Activated naive CD4-positive, alpha-beta T cell treated with anti-CD3 and anti-CD28 coated beads, Interleukin-2, amount 10 ng/mL, durations not matched to agents 7 days and 5 days (primary cell): ENCODE measurements at regions not wholly inside any gene's neighbourhood (a gene's known extent, or its start where the extent isn't known, plus 50 kb on each side); places are given as distances from the start of the nearest gene placed in this dataset.
"Not testable (repeated sequence)": the region's sequence is repeated elsewhere in the genome, so short reads cannot be mapped to it uniquely, and the experiment has no call there.

Experiments
- CTCF ChIA-PET: fragments of 350-600 bp; sonication (Branson Sonifier 250); formaldehyde crosslinking; loops from one replicate; lab custom pipeline; 2021; ENCODE audit warnings: antibody characterized with exemption; lab: Charles Lee
- DNase-seq: peaks from one replicate; pipeline ENCODE4 v3.0.0-alpha.2; 2020
- H3K27ac Mint-ChIP-seq: one replicate; pipeline ENCODE4 v1.8.0; 2021; ENCODE audit warnings: mild to moderate bottlenecking, moderate library complexity, mixed read lengths
- H3K27me3 Mint-ChIP-seq: one replicate; pipeline ENCODE4 v1.8.0; 2021; ENCODE audit warnings: mild to moderate bottlenecking, mixed read lengths
- H3K36me3 Mint-ChIP-seq: one replicate; pipeline ENCODE4 v1.8.0; 2021; ENCODE audit warnings: mixed read lengths
- H3K4me1 Mint-ChIP-seq: one replicate; pipeline ENCODE4 v1.8.0; 2021; ENCODE audit warnings: mixed read lengths
- H3K4me3 Mint-ChIP-seq: one replicate; pipeline ENCODE4 v1.8.0; 2021; ENCODE audit warnings: mild to moderate bottlenecking, moderate library complexity, mixed read lengths
- H3K9me3 Mint-ChIP-seq: one replicate; pipeline ENCODE4 v1.8.0; 2021; ENCODE audit warnings: mixed read lengths

- CTCF ChIA-PET, H3K27ac Mint-ChIP-seq, DNase-seq, H3K36me3 Mint-ChIP-seq, H3K27me3 Mint-ChIP-seq, H3K4me1 Mint-ChIP-seq, H3K4me3 Mint-ChIP-seq: not testable (repeated sequence)
- peaks cover 11% of the 10 kb centered on the region for H3K9me3 Mint-ChIP-seq
Observed at GRCh38 chr2:76697439-76697838, 824.7 kb downstream of the LRRTM4 start.

GRCh38 chr2:76692908-76693307 lies 829.3 kb downstream of the LRRTM4 start:
- Mint-ChIP-seq H3K36me3 (no peaks in the 10 kb centered on the region), H3K4me3 (no peak overlapping the region), H3K9me3 (peaks cover 1% of the 10 kb centered on the region), H3K4me1 (no peaks in the 10 kb centered on the region), H3K27me3 (no peaks in the 10 kb centered on the region), H3K27ac (no peak overlapping the region)
- no peak for DNase-seq
- CTCF ChIA-PET = no interaction called here

GRCh38 chr2:76688732-76689131 lies 833.4 kb downstream of the LRRTM4 start:
- Mint-ChIP-seq H3K4me3 (no peak overlapping the region), H3K36me3 (no peaks in the 10 kb centered on the region), H3K9me3 (peaks cover 3% of the 10 kb centered on the region)

GRCh38 chr2:76687923-76688322 lies 834.3 kb downstream of the LRRTM4 start:
- no peaks in the 10 kb centered on the region for H3K36me3 Mint-ChIP-seq
- no peak overlapping the region for H3K27ac Mint-ChIP-seq
- CTCF ChIA-PET = no interaction called here
- no peaks in the 10 kb centered on the region for H3K27me3 Mint-ChIP-seq
- no peaks in the 10 kb centered on the region for H3K4me1 Mint-ChIP-seq
- DNase-seq = no peak
- H3K9me3 Mint-ChIP-seq = peaks cover 3% of the 10 kb centered on the region
- no peak overlapping the region for H3K4me3 Mint-ChIP-seq

More at GRCh38 chr2:76688732-76689131, 833.4 kb downstream of the LRRTM4 start:
- no peak for DNase-seq
- Mint-ChIP-seq H3K4me1 (no peaks in the 10 kb centered on the region), H3K27me3 (no peaks in the 10 kb centered on the region), H3K27ac (no peak overlapping the region)
- CTCF ChIA-PET = no interaction called here

GRCh38 chr2:76684756-76685155 lies 837.4 kb downstream of the LRRTM4 start:
- no peaks in the 10 kb centered on the region for H3K36me3 Mint-ChIP-seq
- no peak overlapping the region for H3K4me3 Mint-ChIP-seq
- H3K27me3 Mint-ChIP-seq = no peaks in the 10 kb centered on the region
- H3K27ac Mint-ChIP-seq = no peak overlapping the region
- no peaks in the 10 kb centered on the region for H3K4me1 Mint-ChIP-seq
- DNase-seq = no peak
- peaks cover 8% of the 10 kb centered on the region for H3K9me3 Mint-ChIP-seq
- CTCF ChIA-PET = no interaction called here

- CTCF ChIA-PET = no interaction called here
- peaks cover 5% of the 10 kb centered on the region for H3K9me3 Mint-ChIP-seq
- no peak overlapping the region for H3K4me3 Mint-ChIP-seq
- H3K27ac Mint-ChIP-seq = no peak overlapping the region
- DNase-seq = no peak
- H3K27me3 Mint-ChIP-seq = no peaks in the 10 kb centered on the region
- no peaks in the 10 kb centered on the region for H3K4me1 Mint-ChIP-seq
- H3K36me3 Mint-ChIP-seq = no peaks in the 10 kb centered on the region
Observed at GRCh38 chr2:76679025-76679396, 843.2 kb downstream of the LRRTM4 start.

GRCh38 chr2:76678383-76679024 lies 843.7 kb downstream of the LRRTM4 start:
- no peaks in the 10 kb centered on the region for H3K4me1 Mint-ChIP-seq
- CTCF ChIA-PET = no interaction called here
- peaks cover 5% of the 10 kb centered on the region for H3K9me3 Mint-ChIP-seq

GRCh38 chr2:76675212-76675611 lies 847.0 kb downstream of the LRRTM4 start:
- H3K27me3 Mint-ChIP-seq = no peaks in the 10 kb centered on the region
- DNase-seq = no peak
- CTCF ChIA-PET = no interaction called here

More at GRCh38 chr2:76678383-76679024, 843.7 kb downstream of the LRRTM4 start:
- Mint-ChIP-seq H3K4me3 (no peak overlapping the region), H3K27ac (no peak overlapping the region), H3K36me3 (no peaks in the 10 kb centered on the region), H3K27me3 (no peaks in the 10 kb centered on the region)
- DNase-seq = no peak

GRCh38 chr2:76672798-76673197 lies 849.4 kb downstream of the LRRTM4 start:
- no peaks in the 10 kb centered on the region for H3K27me3 Mint-ChIP-seq
- CTCF ChIA-PET = no interaction called here
- DNase-seq = no peak
- no peaks in the 10 kb centered on the region for H3K4me1 Mint-ChIP-seq
- H3K36me3 Mint-ChIP-seq = no peaks in the 10 kb centered on the region
- no peak overlapping the region for H3K27ac Mint-ChIP-seq
- no peaks in the 10 kb centered on the region for H3K9me3 Mint-ChIP-seq
- H3K4me3 Mint-ChIP-seq = no peak overlapping the region

More at GRCh38 chr2:76675212-76675611, 847.0 kb downstream of the LRRTM4 start:
- Mint-ChIP-seq H3K27ac (no peak overlapping the region), H3K4me3 (no peak overlapping the region), H3K36me3 (no peaks in the 10 kb centered on the region), H3K4me1 (no peaks in the 10 kb centered on the region), H3K9me3 (no peaks in the 10 kb centered on the region)

GRCh38 chr2:76669966-76670465 lies 852.2 kb downstream of the LRRTM4 start:
- no peaks in the 10 kb centered on the region for H3K4me1 Mint-ChIP-seq
- H3K36me3 Mint-ChIP-seq = no peaks in the 10 kb centered on the region
- H3K27ac Mint-ChIP-seq = no peak overlapping the region
- no peaks in the 10 kb centered on the region for H3K9me3 Mint-ChIP-seq
- CTCF ChIA-PET = no interaction called here
- no peak for DNase-seq
- no peak overlapping the region for H3K4me3 Mint-ChIP-seq
- no peaks in the 10 kb centered on the region for H3K27me3 Mint-ChIP-seq

GRCh38 chr2:76668279-76668678 lies 853.9 kb downstream of the LRRTM4 start:
- Mint-ChIP-seq H3K9me3 (peaks cover 3% of the 10 kb centered on the region), H3K36me3 (no peaks in the 10 kb centered on the region), H3K27me3 (no peaks in the 10 kb centered on the region), H3K4me1 (no peaks in the 10 kb centered on the region), H3K4me3 (no peak overlapping the region), H3K27ac (no peak overlapping the region)
- DNase-seq = no peak
- CTCF ChIA-PET = no interaction called here

GRCh38 chr2:76667821-76668271 lies 854.3 kb downstream of the LRRTM4 start:
- no peak overlapping the region for H3K27ac Mint-ChIP-seq
- no peaks in the 10 kb centered on the region for H3K36me3 Mint-ChIP-seq
- CTCF ChIA-PET = no interaction called here
- no peak overlapping the region for H3K4me3 Mint-ChIP-seq
- no peak for DNase-seq
- no peaks in the 10 kb centered on the region for H3K4me1 Mint-ChIP-seq
- no peaks in the 10 kb centered on the region for H3K27me3 Mint-ChIP-seq
- peaks cover 3% of the 10 kb centered on the region for H3K9me3 Mint-ChIP-seq

GRCh38 chr2:76642129-76642528 lies 880.0 kb downstream of the LRRTM4 start:
- CTCF ChIA-PET = no interaction called here
- H3K27me3 Mint-ChIP-seq = no peaks in the 10 kb centered on the region
- H3K27ac Mint-ChIP-seq = no peak overlapping the region
- no peaks in the 10 kb centered on the region for H3K4me1 Mint-ChIP-seq
- peaks cover 6% of the 10 kb centered on the region for H3K9me3 Mint-ChIP-seq
- no peak overlapping the region for H3K4me3 Mint-ChIP-seq
- no peaks in the 10 kb centered on the region for H3K36me3 Mint-ChIP-seq
- DNase-seq = no peak

- Mint-ChIP-seq H3K4me1 (no peaks in the 10 kb centered on the region), H3K27ac (no peak overlapping the region), H3K36me3 (no peaks in the 10 kb centered on the region), H3K4me3 (no peak overlapping the region), H3K9me3 (peaks cover 6% of the 10 kb centered on the region), H3K27me3 (no peaks in the 10 kb centered on the region)
- CTCF ChIA-PET = no interaction called here
- no peak for DNase-seq
Observed at GRCh38 chr2:76641506-76641905, 880.7 kb downstream of the LRRTM4 start.

GRCh38 chr2:76640905-76641304 lies 881.3 kb downstream of the LRRTM4 start:
- CTCF ChIA-PET = no interaction called here
- no peak for DNase-seq
- no peaks in the 10 kb centered on the region for H3K36me3 Mint-ChIP-seq
- no peaks in the 10 kb centered on the region for H3K27me3 Mint-ChIP-seq
- no peaks in the 10 kb centered on the region for H3K4me1 Mint-ChIP-seq
- H3K9me3 Mint-ChIP-seq = peaks cover 6% of the 10 kb centered on the region
- no peak overlapping the region for H3K4me3 Mint-ChIP-seq
- H3K27ac Mint-ChIP-seq = no peak overlapping the region
